Heart left ventricle (tissue), 16 donors: ENCODE measurements at regions not wholly inside any gene's neighbourhood (a gene's known extent, or its start where the extent isn't known, plus 50 kb on each side); places are given as distances from the start of the nearest gene placed in this dataset.

ENCODE experiments used
- ATAC-seq, 4 donors: fragments of 200-7000 bp; cut with Tn5 transposase; one replicate each; pipeline ENCODE4 v1.9.1; 2020 to 2022; ENCODE audit warnings: moderate library complexity in 4 of 4, mild to moderate bottlenecking in 3 of 4, moderate number of reproducible peaks in 1 of 4
- DNase-seq, 5 donors: peaks; one replicate each; pipeline ENCODE4 v3.0.0-alpha.2; 2020
- H3K27ac ChIP-seq, 12 donors: fragments of 200-600 bp; sonication (generic) in 4 of 12; one replicate each; pipeline versions ENCODE4 v1.5.0 to v1.8.0; 2016 to 2022; ENCODE audit warnings: mild to moderate bottlenecking in 2 of 12
- H3K27me3 ChIP-seq, 9 donors: fragments of 200-600 bp; sonication (generic) in 2 of 9; one replicate each; pipeline versions ENCODE4 v1.5.1 to v1.8.0; 2016 to 2022; ENCODE audit warnings: mild to moderate bottlenecking in 3 of 9
- H3K36me3 ChIP-seq, 9 donors: fragments of 200-600 bp; sonication (generic) in 2 of 9; one replicate each; pipeline versions ENCODE4 v1.5.0 to v1.8.0; 2018 to 2022; ENCODE audit warnings: mild to moderate bottlenecking in 2 of 9
- H3K4me1 ChIP-seq, 12 donors: fragments of 200-600 bp; sonication (generic) in 4 of 12; one replicate each; pipeline versions ENCODE4 v1.5.0 to v1.8.0; 2016 to 2022; ENCODE audit warnings: mild to moderate bottlenecking in 3 of 12
- H3K4me3 ChIP-seq, 12 donors: fragments of 200-600 bp; sonication (generic) in 4 of 12; one replicate each; pipeline versions ENCODE4 v1.5.0 to v1.8.0; 2017 to 2022; ENCODE audit warnings: mild to moderate bottlenecking in 9 of 12, moderate library complexity in 4 of 12
- H3K9me3 ChIP-seq, 12 donors: fragments of 200-600 bp; sonication (generic) in 4 of 12; one replicate each; pipeline versions ENCODE4 v1.5.0 to v1.8.0; 2016 to 2022; ENCODE audit warnings: mild to moderate bottlenecking in 1 of 12
- POLR2A ChIP-seq, 2 donors: fragments of 450-650 bp; IDR thresholded peaks; one replicate each; pipeline ENCODE4 v1.6.1; 2017; ENCODE audit warnings: antibody characterized with exemption in 2 of 2, mild to moderate bottlenecking in 2 of 2, moderate library complexity in 2 of 2
- WGBS, 4 donors: extraction: QIAGEN DNeasy Blood & Tissue Kit in 2 of 4; methylation state at CpG; one replicate each; pipeline versions ENCODE4 v1.1.5 to v1.1.7; 2013 to 2018; 5-methylcytosine and 5-hydroxymethylcytosine counted together
- intact Hi-C, 10 donors: fragments of 100-400 bp; cut with DNase I; formaldehyde crosslinking; loops; one replicate each; pipeline versions ENCODE4 v1.11.1 to v1.14.2; 2022
- TF ChIP-seq, protein P1 (sequence below), 12 donors: fragments of 200-600 bp; sonication (generic) in 4 of 12; IDR thresholded peaks; one replicate each; pipeline versions ENCODE4 v1.5.0 to v1.8.0; 2018 to 2022; ENCODE audit warnings: antibody characterized with exemption in 12 of 12, mild to moderate bottlenecking in 5 of 12
- donor health status: ischemic (EF 13 %, LVEDD 7.1; RV severe dilation, severe dysfunction).
- donor health status: healthy with polysubstance abuse.
- donor health status: DM: no; HTN: yes; CAD: no.
- donor health status: DM: no; HTN: no; CAD: no.
- donor health status: ischemic (EF 25% LVEDD 6.9; RV normal size, moderate dysfunction).
- donor health status: ischemic (EF 25% LVEDD 5.7; RV mildly dilated, moderate dysfunction).
- donor health status: healthy.
- donor health status: DM: yes; HTN: yes; CAD: no.
- donor health status: ischemic (EF 35%, LVEDD 5.7; RV mildly dilated, moderate dysfunction).
- donor health status: nonischemic (EF 11% LVEDD 7.7; RV severe dilation, severe dysfunction).
- donor health status: DM: yes; HTN: yes; CAD: no.
- donor health status: PGD.
- donor health status: ischemic (EF 29% LVEDD 5.4; RV normal size, mild dysfunction).
- donor health status: nonischemic (EF 23%, LVEDD 6.1; RV moderate dilation, normal function).

DNA sequence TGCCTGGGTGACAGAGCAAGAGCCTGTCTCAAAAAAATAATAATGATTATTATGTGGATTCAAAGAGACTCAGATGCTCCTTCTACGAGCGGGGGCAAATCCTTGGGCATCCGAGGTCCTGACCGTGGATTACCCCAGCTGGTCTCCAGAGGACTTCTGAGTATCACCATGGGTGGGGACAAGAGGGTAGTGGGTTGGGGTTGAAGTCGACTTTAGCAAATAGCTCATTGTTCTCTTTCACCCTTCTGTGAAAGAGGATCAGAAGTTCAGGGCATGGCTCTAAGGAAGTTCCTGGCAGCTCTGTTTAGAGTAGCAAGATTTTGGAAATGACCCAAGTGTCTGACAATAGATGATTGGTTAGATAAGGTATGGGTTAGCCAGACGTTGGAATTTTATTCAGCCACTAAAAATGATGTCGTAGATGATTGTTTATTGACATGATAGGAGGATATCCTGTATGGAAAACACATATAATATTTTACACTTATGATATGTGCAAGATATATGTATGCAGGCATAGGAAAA is 59.0 kb upstream of the SPRED2 start:
- 67 to 81% (median 68%) methylated on average over 7 of the region's 7 CpGs for WGBS, 4 donors
- intact Hi-C loops = no loop called here

DNA sequence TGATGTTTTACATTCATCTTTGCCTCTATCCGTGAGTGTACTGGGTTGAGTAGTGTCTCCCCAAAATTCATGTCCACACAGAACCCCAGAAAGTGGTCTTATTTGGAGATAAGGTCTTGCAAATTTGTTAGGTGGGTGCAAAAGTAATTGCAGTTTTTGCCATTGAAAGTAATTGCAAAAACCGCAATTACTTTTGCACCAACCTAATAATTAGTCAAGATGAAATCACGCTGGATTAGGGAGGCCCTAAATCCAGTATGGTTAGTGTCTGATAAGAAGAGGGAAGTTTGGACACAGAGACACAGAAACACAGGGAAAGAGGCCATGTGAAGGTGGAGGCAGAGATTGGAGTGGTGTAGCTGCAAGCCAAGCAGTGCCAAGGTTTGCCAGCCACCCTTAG is 57.8 kb upstream of the SPRED2 start:
- ATAC-seq = no peak
- no peaks in the 10 kb centered on the region for H3K36me3 ChIP-seq

More for the DNA sequence above, 59.0 kb upstream of the SPRED2 start:
- Histone ChIP-seq H3K4me3 (no peak overlapping the region), H3K9me3 (peaks cover 0 to 13% (median 0%) of the 10 kb centered on the region in 12 donors), H3K36me3 (no peaks in the 10 kb centered on the region), H3K27me3 (no peaks in the 10 kb centered on the region), H3K4me1 (no peaks in the 10 kb centered on the region), H3K27ac (no peak overlapping the region)
- TF ChIP-seq POLR2A (IDR thresholded peaks at IDR 0.05) = no peak
- TF ChIP-seq, protein P1, sequence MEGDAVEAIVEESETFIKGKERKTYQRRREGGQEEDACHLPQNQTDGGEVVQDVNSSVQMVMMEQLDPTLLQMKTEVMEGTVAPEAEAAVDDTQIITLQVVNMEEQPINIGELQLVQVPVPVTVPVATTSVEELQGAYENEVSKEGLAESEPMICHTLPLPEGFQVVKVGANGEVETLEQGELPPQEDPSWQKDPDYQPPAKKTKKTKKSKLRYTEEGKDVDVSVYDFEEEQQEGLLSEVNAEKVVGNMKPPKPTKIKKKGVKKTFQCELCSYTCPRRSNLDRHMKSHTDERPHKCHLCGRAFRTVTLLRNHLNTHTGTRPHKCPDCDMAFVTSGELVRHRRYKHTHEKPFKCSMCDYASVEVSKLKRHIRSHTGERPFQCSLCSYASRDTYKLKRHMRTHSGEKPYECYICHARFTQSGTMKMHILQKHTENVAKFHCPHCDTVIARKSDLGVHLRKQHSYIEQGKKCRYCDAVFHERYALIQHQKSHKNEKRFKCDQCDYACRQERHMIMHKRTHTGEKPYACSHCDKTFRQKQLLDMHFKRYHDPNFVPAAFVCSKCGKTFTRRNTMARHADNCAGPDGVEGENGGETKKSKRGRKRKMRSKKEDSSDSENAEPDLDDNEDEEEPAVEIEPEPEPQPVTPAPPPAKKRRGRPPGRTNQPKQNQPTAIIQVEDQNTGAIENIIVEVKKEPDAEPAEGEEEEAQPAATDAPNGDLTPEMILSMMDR (IDR thresholded peaks at IDR 0.05) = no peak
- ATAC-seq (no peak), DNase-seq (no peak)

DNA sequence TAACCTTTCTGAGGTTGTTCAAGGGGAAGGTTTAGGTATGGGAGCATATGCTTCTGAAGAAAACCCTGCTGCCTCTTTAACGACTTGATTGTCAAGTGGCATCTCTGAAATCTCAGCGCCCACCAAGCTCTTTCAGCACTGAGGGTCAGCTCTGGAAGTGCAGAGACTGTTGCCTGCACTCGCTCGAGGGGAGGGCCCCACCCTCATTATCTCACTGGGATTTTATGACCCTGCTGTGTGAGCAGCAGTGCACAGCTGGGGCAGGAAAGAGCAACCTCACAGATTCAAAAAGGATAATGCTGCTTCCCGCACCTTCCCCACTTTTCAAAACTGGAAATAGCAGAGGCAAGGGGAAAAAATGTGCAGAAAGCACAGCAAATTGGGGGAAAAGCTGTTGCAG is 56.9 kb upstream of the SPRED2 start:
- TF ChIP-seq, protein P1 (IDR thresholded peaks at IDR 0.05) = no peak
- no peak for TF ChIP-seq POLR2A (IDR thresholded peaks at IDR 0.05)
- no peaks in the 10 kb centered on the region for H3K4me1 ChIP-seq
- no peaks in the 10 kb centered on the region for H3K27me3 ChIP-seq
- peaks cover 0 to 13% (median 0%) of the 10 kb centered on the region in 12 donors for H3K9me3 ChIP-seq
- H3K27ac ChIP-seq = no peak overlapping the region
- 35 to 52% (median 44%) methylated on average over 5 of the region's 5 CpGs for WGBS, 4 donors
- no peak for DNase-seq
- no peak for ATAC-seq
- intact Hi-C loops = no loop called here
- H3K36me3 ChIP-seq = no peaks in the 10 kb centered on the region
- H3K4me3 ChIP-seq = no peak overlapping the region

More for the DNA sequence above, 57.8 kb upstream of the SPRED2 start:
- Histone ChIP-seq H3K9me3 (peaks cover 0 to 13% (median 0%) of the 10 kb centered on the region in 12 donors), H3K27me3 (no peaks in the 10 kb centered on the region), H3K4me3 (no peak overlapping the region), H3K27ac (no peak overlapping the region), H3K4me1 (no peaks in the 10 kb centered on the region)
- DNase-seq = no peak
- intact Hi-C loops = no loop called here
- TF ChIP-seq POLR2A (IDR thresholded peaks at IDR 0.05) = no peak
- TF ChIP-seq, protein P1 (IDR thresholded peaks at IDR 0.05) = no peak
- 91 to 97% (median 96%) methylated on average over 3 of the region's 3 CpGs for WGBS, 4 donors

DNA sequence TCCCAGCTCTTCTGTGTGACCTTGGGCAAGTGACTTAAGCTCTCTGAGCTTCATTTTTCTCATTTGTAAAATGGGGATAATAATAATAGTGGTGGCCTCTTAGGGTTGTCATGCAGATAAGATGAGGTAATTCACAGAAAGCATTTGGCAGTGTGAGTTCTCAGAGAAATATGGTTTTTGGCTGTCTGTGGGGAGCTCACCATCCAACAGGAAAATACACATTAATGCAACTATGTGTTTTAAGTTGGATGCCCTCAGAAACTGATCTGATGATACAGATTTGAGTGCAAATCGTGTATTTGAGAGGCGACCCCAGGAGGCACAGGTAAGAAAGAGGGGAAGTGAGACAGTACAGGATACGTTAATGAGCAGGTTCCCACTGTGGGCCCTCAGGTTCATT is 56.1 kb upstream of the SPRED2 start:
- no peaks in the 10 kb centered on the region for H3K4me1 ChIP-seq
- no peak for ATAC-seq
- intact Hi-C loops = no loop called here
- H3K27me3 ChIP-seq = no peaks in the 10 kb centered on the region
- no peak overlapping the region for H3K4me3 ChIP-seq
- H3K9me3 ChIP-seq = peaks cover 0 to 13% (median 0%) of the 10 kb centered on the region in 12 donors
- no peak overlapping the region for H3K27ac ChIP-seq
- TF ChIP-seq, protein P1 (IDR thresholded peaks at IDR 0.05) = no peak
- TF ChIP-seq POLR2A (IDR thresholded peaks at IDR 0.05) = no peak
- DNase-seq = no peak
- 83 to 98% (median 91%) methylated on average over 3 of the region's 3 CpGs for whole genome bisulfite sequencing, 4 donors
- no peaks in the 10 kb centered on the region for H3K36me3 ChIP-seq
